Middle frontal gyrus (tissue), 1 donor: ENCODE measurements at regions not wholly inside any gene's neighbourhood (a gene's known extent, or its start where the extent isn't known, plus 50 kb on each side); places are given as distances from the start of the nearest gene placed in this dataset.
"Not testable (repeated sequence)": the region's sequence is repeated elsewhere in the genome, so short reads cannot be mapped to it uniquely, and the experiment has no call there.

ENCODE experiments used
- DNase-seq: peaks from one replicate; pipeline ENCODE4 v3.0.0-alpha.2; 2015; ENCODE audit warnings: low spot score; ENCODE audit errors: extremely low spot score

DNA sequence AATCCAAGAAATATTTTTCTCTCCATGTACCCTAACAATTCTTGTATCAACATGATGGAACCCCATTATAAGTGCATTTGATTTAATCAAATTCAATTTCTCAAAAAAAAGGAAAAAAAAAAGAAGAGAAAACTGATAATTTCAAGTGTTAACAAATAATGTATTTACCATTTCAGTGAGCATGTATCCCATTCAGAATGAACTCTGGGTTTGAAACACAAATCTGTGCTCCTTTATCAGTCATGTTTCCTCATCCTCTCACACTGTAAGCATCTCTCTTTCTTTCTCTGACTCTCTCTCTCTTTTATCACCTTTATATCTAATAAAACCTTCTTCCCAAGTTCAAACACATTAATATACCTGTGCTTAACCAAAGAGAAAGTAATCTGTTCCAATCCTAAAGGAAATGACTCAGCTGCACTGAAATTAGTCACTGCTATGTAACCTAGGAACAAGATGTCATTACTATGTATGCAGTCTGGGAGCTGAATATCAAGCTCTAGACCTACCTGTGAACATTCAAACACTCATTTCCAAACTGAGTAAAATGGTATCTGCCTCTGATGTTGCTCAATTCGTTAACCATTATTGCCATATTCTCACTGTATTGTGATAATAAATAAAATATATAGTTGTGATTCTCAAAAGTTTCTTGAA lies 135.0 kb upstream of the LRIG3 start:
- DNase-seq = no peak

DNA sequence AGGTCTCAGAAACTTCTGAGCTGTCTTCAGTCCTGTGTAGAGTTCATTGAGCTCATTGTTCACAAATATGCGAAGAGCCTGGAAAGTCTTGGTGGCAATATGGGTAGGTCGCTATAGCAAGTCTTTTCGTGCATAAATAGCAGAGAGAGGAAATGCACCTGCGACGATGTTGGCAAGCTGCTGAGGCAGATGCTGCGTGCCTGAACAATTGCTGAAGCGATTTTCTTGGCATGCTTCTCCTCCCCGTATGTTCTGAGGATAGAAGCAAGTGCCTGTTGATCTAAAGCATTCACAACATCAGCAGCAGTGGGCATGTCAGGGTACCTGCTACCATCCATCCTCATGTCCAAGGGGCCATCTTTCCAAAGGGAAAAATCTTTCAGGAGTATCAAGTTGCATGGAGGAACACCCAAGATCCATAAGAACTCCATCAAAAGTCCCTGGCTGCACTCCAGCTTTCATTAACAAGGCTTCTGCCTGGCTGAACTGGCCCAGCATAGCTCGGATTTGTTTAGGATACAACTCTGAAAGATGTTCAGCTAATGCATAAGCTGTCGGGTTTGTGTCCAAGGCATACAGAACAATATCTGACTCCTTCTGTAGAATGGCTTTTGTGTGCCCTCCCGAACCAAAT lies 133.1 kb upstream of the LRIG3 start:
- DNase-seq = not testable (repeated sequence)

- no peak for DNase-seq
Observed at GRCh38 chr12:59046763-59047534, 126.6 kb upstream of the LRIG3 start.

GRCh38 chr12:59044791-59045190 lies 124.5 kb upstream of the LRIG3 start:
- no peak for DNase-seq

DNA sequence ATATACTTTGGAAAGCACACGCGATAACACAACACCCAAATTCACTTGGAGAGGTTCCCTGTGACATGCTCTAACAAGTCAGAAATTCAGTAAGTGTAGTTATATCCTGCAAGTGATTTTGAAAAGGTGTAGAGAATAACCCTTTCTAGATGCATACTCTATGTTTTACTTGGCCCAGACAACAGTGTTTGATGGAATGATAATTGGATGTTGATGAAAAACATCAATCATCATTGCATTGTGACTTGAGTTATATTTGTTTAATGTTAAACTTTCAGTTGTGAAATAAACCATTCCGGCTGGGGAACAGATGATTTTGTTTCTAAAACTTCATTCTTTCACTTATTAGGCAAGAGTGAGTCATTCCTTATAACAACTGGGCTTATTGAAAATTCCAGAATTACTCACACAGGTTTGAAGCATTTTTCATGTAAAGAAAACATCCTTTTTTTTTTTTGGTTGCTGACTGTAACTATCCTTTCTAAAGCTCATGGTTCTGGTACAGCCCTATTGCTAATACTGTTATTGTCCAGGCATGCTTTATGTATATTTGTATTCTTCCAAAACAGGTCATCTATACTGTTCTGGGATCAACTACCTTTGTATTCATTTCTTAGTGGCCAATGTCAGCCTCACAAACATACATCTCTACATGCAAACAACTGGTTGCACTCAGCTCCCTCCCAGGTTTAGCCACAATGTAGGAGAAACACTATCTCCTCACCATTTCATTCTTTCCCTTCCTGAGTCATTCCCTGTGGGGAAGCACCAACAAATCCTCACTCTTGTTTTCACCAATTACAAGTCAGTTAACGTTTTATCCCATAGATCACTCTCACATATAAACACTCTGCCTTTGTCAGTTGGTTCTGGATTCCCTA lies 121.2 kb upstream of the LRIG3 start:
- DNase-seq = no peak

- DNase-seq = no peak
Observed at GRCh38 chr12:59040656-59041055, 120.4 kb upstream of the LRIG3 start.

GRCh38 chr12:59040043-59040442 lies 119.7 kb upstream of the LRIG3 start:
- DNase-seq = no peak

DNA sequence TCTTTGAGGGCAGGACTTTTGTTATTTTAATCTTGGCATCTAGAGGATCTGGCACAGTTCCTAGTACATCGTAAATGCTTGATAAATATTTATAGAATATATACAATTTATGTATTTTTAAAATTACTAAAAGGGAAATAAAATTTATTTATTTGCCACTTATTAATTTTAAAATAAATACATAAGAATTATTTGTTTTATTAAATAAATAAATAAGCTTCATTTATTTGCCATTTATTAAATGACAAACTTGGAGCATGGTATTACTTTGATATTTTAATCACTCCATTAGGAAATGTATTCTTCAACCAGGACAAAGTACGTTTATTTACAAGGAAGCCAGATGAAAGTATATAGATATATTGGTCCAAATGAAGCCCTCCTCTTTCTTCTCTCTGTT lies 118.7 kb upstream of the LRIG3 start:
- DNase-seq = no peak

DNA sequence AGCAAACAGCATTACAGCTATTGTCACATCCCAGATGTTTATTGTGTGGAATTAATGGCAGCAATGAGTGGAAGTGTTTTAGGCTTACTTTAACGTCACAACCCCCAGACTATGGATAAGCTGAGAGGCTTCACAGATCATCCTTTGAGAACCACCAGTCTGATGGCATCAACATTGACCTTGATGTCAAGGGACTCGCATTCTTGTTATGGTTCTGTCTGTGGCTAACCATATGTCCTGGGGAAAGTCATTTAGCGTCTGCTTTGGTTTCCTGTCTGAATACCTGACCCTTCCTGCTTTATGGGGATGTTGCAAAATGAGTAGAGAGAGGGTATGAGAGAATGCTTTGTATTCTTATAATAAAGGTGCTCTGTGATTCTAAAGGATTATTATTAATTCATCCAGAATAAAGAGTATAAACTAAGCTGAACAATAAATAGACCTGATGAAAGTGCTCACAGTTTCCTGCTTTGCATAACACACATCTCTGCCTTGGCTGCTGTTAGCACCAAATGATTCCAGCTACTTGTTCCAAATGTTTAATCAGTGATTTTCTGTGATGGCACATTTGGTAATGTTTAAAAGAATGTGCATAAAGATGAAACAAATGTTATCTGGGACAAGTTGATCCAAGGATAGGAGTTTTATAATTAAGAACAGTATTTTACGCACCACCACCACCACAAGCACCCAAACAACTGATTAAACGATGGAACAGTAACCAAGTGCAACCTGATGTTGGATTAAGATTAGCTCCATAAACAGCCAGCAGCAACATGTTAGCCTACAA lies 116.9 kb upstream of the LRIG3 start:
- no peak for DNase-seq

- no peak for DNase-seq
Observed at GRCh38 chr12:59036347-59036746, 116.0 kb upstream of the LRIG3 start.

GRCh38 chr12:59031313-59031712 lies 111.0 kb upstream of the LRIG3 start:
- no peak for DNase-seq

GRCh38 chr12:59030415-59030814 lies 110.1 kb upstream of the LRIG3 start:
- no peak for DNase-seq

DNA sequence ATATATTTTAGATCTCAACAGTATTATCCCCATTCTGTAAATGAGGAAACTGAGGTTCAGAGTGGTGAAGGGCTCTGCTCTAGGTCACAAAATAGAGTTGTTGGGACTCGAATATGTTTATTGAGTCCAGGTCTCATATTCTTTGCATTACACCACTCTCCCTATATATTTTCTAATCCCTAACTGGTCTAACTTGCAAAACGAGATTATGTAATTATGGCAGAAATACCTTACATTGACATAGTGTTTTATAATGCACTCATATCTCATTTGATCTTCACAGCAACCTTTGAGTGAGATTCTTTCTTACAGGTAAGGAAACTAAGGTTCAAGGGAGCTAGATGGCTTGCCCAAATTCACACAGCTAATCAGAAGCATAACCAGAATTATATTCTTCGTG lies 106.9 kb upstream of the LRIG3 start:
- no peak for DNase-seq

DNA sequence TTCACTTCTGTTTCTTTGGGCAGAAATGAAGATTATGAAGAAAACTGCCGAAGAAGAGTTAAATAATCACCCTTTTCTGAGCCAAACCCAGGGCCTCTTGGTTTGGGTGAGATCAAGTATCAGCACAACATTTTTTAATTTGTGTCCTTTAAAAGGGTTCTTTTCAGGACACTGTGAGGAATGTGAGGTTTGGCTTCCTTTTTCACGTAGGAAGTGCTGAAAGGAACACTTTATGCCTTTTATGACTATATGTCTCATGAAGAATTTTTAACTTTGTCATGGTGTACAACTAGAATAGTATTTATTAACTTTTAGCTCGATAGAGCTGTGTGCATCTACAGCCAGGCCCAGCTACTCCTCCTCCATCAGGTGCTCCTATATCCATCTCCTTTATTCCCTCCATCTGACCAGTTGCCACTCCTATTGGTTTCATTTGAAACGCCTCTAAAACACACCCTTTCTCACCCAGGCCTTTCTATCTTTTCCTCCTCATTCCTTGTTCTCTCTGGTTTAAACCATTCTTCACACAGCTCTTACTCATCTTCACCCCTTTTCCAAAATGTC lies 103.6 kb upstream of the LRIG3 start:
- DNase-seq = no peak

GRCh38 chr12:59020073-59020946 lies 100.0 kb upstream of the LRIG3 start:
- DNase-seq = no peak

- DNase-seq = no peak
Observed at GRCh38 chr12:59014885-59015284, 94.6 kb upstream of the LRIG3 start.

DNA sequence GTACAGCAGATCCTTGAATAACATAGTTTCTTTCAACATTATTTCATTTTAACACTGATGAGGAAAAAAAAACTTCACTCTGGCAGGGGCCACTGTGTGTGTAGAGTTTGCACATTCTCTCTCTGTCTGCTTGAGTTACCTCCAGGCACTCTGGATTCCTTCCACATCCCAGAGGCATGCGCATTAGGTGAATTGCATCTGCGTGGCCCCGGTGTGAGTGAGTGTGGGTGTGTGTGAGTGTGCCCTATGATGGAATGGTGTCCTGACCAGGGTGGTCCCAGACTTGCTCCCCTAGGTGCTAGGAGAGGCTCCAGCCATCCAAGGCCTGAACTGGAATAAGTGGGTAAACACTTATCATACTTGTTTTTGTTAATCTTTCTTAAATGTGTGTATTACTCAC lies 90.6 kb upstream of the LRIG3 start:
- no peak for DNase-seq

DNA sequence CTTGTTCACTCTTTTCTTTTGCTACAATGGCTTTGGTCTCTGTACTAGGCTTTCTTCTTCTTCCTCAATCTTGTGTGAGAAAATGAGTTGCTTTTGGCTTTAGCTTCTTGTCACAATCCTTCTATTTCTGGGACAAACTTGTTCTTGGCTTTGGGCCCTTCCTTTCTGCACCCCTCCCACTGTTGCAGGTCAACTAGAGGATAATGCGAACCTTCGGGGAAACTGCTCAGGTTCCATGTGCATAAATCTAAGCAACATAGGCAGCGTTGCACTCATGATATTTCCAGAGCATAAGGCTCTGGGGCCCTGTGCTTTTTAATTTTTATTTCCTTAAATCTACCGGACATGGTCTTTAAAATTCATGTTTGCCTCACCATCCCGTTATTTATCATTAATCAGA lies 89.8 kb upstream of the LRIG3 start:
- DNase-seq = no peak

DNA sequence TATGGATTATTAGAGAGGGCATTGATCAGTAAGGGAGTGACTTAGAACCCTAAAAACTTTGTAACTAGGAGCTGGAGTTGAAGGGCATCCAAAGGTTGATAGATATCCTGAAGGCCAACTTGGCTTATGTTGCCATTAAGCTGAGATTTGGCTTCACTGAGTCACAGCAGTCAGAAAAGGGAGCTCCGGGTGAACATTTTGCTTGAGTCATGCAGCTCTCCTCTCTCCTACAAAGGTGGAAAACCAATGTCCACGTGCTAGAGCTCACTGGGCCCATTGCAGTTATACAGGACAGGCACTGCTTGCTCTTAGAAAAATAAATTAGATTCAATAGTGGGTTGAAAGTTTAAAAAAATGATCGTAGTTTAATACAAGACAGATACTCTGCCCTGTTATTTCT lies 87.3 kb upstream of the LRIG3 start:
- no peak for DNase-seq
